GM23338 (cell line): ENCODE measurements at regions not wholly inside any gene's neighbourhood (a gene's known extent, or its start where the extent isn't known, plus 50 kb on each side); places are given as distances from the start of the nearest gene placed in this dataset.

Experiments used
- ATAC-seq: fragments of 200-7000 bp; cut with Tn5 transposase; 3 replicates; pipeline ENCODE4 v1.9.1; 2020
- DNase-seq: peaks from one replicate; pipeline ENCODE4 v3.0.0-alpha.2; 2015; ENCODE audit warnings: low spot score
- H2AFZ ChIP-seq: fragments of 200-600 bp; sonication (generic); 2 replicates; pipeline ENCODE4 v1.8.0; 2016; ENCODE audit warnings: antibody characterized with exemption, mild to moderate bottlenecking, moderate library complexity
- H3F3A ChIP-seq: fragments of 200-600 bp; sonication (generic); replicated peaks from 2 replicates; pipeline ENCODE4 v1.8.0; 2017; ENCODE audit warnings: antibody characterized with exemption, mixed run types, low read depth
- H3K27ac ChIP-seq: fragments of 200-600 bp; sonication (generic); 2 replicates; pipeline ENCODE4 v1.6.1; 2016; ENCODE audit warnings: low read depth
- H3K27me3 ChIP-seq: fragments of 200-600 bp; sonication (generic); 2 replicates; pipeline ENCODE4 v1.8.0; 2016; ENCODE audit warnings: mild to moderate bottlenecking, mixed run types, moderate library complexity; ENCODE audit not compliant: insufficient read depth
- H3K36me3 ChIP-seq: fragments of 200-600 bp; sonication (generic); 2 replicates; pipeline ENCODE4 v1.8.0; 2016; ENCODE audit warnings: mild to moderate bottlenecking; ENCODE audit not compliant: insufficient read depth
- H3K4me1 ChIP-seq: fragments of 200-600 bp; sonication (generic); 2 replicates; pipeline ENCODE4 v1.8.0; 2016; ENCODE audit warnings: mild to moderate bottlenecking, moderate library complexity; ENCODE audit not compliant: insufficient read depth
- H3K4me2 ChIP-seq: fragments of 200-600 bp; sonication (generic); 2 replicates; pipeline ENCODE4 v1.7.1; 2017; ENCODE audit warnings: mixed run types
- H3K4me3 ChIP-seq: fragments of 200-600 bp; sonication (generic); 2 replicates; pipeline ENCODE4 v1.6.1; 2016; ENCODE audit warnings: mixed run types
- H3K79me2 ChIP-seq: fragments of 200-600 bp; sonication (generic); replicated peaks from 2 replicates; pipeline ENCODE4 v1.8.0; 2017; ENCODE audit warnings: mild to moderate bottlenecking; ENCODE audit not compliant: insufficient read depth
- H3K9me2 ChIP-seq: fragments of 200-600 bp; sonication (generic); 2 replicates; pipeline ENCODE4 v1.8.0; 2017; ENCODE audit not compliant: insufficient read depth
- H4K20me1 ChIP-seq: fragments of 200-600 bp; sonication (generic); replicated peaks from 2 replicates; pipeline ENCODE4 v1.8.0; 2017; ENCODE audit warnings: mild to moderate bottlenecking; ENCODE audit not compliant: insufficient read depth
- H3K27ac Mint-ChIP-seq: 2 replicates; pipeline ENCODE4 v1.8.0; 2020; ENCODE audit warnings: inconsistent platforms, mild to moderate bottlenecking, moderate library complexity, mixed read lengths
- H3K27me3 Mint-ChIP-seq: 3 replicates; pipeline ENCODE4 v1.8.0; 2022; ENCODE audit warnings: low read depth, mild to moderate bottlenecking, moderate library complexity, mixed read lengths, inconsistent platforms; ENCODE audit not compliant: insufficient read depth, poor library complexity
- H3K36me3 Mint-ChIP-seq: 3 replicates; pipeline ENCODE4 v1.8.0; 2021; ENCODE audit warnings: low read depth, mild to moderate bottlenecking, inconsistent platforms, moderate library complexity, mixed read lengths
- H3K4me1 Mint-ChIP-seq: 3 replicates; pipeline ENCODE4 v1.8.0; 2020; ENCODE audit warnings: mild to moderate bottlenecking, inconsistent platforms, mixed read lengths
- H3K4me3 Mint-ChIP-seq: 3 replicates; pipeline ENCODE4 v1.8.0; 2021; ENCODE audit warnings: moderate library complexity, mild to moderate bottlenecking, inconsistent platforms, mixed read lengths
- H3K9me3 Mint-ChIP-seq: 3 replicates; pipeline ENCODE4 v1.8.0; 2020; ENCODE audit warnings: moderate library complexity, mild to moderate bottlenecking, inconsistent platforms, mixed read lengths
- EZH2 ChIP-seq: fragments of 200-600 bp; sonication (generic); IDR thresholded peaks from one replicate; pipeline ENCODE4 v1.8.0; 2017; ENCODE audit warnings: antibody characterized with exemption, mild to moderate bottlenecking, low read depth; ENCODE audit not compliant: unreplicated experiment
- JUNB ChIP-seq: IDR thresholded peaks from one replicate; pipeline ENCODE4 v1.6.1; 2016; ENCODE audit warnings: antibody characterized with exemption; ENCODE audit not compliant: unreplicated experiment
- POLR2AphosphoS5 ChIP-seq: IDR thresholded peaks from 2 replicates; pipeline ENCODE4 v1.6.1; 2016; ENCODE audit warnings: antibody characterized with exemption, low read depth
- STAT1 ChIP-seq: IDR thresholded peaks from one replicate; pipeline ENCODE4 v1.6.1; 2016; ENCODE audit warnings: antibody characterized with exemption; ENCODE audit not compliant: unreplicated experiment
- ZNF114 ChIP-seq: fragments of 250-450 bp; sonication (Bioruptor Pico); IDR thresholded peaks from 2 replicates; pipeline ENCODE4 v1.5.0; 2020; ENCODE audit warnings: mild to moderate bottlenecking, moderate library complexity
- ZNF331 ChIP-seq: fragments of 250-450 bp; sonication (Bioruptor Pico); IDR thresholded peaks from 2 replicates; pipeline ENCODE4 v1.5.0; 2020; ENCODE audit warnings: low read depth, mild to moderate bottlenecking, moderate library complexity
- TF ChIP-seq, protein P1 (sequence below): fragments of 250-450 bp; sonication (Bioruptor Pico); IDR thresholded peaks from 2 replicates; pipeline ENCODE4 v1.5.0; 2020; ENCODE audit warnings: mild to moderate bottlenecking, moderate library complexity

DNA sequence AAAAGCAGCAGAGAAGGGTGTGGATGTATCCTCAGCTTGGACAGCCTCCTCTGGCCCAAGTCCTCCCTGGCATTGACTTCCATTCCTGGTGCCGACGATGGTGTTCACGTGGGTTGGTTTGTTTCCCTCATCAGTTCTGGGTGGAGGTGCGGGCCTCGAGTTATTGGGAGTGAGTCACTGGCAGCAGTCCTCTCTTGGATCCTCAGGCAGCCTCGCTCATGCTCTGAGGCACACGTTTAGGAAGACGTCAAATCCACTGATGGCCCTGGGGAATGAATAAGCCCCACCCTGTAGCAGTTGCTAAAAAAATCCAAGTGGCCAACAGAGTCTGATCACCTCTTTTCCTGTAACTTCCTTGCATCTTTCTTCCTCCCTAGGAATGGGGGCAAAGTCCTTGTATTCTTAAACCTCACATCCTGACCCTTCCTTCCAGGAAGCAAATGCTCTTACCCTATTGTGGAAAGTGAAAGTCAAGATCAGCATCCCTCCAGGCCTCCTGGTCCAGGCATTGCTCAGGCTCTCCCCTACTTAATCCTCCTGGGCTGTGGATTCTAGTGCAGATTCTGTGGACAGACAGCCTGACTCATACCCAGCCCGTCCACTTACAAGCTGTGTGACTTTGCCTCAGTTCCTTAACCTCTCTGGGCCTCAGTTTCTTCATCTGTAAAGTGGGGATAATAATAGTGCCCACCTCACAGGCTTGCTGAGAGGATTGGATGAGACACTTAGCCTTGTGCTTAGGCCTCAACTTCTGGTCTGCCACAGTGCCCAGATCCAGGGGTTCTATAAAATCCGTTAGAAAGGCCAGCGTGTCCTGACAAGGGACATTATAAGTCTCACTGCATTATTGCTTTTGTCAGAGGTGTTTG, 111.1 kb downstream of the TLR5 start (continued):
- TF ChIP-seq, protein P1, sequence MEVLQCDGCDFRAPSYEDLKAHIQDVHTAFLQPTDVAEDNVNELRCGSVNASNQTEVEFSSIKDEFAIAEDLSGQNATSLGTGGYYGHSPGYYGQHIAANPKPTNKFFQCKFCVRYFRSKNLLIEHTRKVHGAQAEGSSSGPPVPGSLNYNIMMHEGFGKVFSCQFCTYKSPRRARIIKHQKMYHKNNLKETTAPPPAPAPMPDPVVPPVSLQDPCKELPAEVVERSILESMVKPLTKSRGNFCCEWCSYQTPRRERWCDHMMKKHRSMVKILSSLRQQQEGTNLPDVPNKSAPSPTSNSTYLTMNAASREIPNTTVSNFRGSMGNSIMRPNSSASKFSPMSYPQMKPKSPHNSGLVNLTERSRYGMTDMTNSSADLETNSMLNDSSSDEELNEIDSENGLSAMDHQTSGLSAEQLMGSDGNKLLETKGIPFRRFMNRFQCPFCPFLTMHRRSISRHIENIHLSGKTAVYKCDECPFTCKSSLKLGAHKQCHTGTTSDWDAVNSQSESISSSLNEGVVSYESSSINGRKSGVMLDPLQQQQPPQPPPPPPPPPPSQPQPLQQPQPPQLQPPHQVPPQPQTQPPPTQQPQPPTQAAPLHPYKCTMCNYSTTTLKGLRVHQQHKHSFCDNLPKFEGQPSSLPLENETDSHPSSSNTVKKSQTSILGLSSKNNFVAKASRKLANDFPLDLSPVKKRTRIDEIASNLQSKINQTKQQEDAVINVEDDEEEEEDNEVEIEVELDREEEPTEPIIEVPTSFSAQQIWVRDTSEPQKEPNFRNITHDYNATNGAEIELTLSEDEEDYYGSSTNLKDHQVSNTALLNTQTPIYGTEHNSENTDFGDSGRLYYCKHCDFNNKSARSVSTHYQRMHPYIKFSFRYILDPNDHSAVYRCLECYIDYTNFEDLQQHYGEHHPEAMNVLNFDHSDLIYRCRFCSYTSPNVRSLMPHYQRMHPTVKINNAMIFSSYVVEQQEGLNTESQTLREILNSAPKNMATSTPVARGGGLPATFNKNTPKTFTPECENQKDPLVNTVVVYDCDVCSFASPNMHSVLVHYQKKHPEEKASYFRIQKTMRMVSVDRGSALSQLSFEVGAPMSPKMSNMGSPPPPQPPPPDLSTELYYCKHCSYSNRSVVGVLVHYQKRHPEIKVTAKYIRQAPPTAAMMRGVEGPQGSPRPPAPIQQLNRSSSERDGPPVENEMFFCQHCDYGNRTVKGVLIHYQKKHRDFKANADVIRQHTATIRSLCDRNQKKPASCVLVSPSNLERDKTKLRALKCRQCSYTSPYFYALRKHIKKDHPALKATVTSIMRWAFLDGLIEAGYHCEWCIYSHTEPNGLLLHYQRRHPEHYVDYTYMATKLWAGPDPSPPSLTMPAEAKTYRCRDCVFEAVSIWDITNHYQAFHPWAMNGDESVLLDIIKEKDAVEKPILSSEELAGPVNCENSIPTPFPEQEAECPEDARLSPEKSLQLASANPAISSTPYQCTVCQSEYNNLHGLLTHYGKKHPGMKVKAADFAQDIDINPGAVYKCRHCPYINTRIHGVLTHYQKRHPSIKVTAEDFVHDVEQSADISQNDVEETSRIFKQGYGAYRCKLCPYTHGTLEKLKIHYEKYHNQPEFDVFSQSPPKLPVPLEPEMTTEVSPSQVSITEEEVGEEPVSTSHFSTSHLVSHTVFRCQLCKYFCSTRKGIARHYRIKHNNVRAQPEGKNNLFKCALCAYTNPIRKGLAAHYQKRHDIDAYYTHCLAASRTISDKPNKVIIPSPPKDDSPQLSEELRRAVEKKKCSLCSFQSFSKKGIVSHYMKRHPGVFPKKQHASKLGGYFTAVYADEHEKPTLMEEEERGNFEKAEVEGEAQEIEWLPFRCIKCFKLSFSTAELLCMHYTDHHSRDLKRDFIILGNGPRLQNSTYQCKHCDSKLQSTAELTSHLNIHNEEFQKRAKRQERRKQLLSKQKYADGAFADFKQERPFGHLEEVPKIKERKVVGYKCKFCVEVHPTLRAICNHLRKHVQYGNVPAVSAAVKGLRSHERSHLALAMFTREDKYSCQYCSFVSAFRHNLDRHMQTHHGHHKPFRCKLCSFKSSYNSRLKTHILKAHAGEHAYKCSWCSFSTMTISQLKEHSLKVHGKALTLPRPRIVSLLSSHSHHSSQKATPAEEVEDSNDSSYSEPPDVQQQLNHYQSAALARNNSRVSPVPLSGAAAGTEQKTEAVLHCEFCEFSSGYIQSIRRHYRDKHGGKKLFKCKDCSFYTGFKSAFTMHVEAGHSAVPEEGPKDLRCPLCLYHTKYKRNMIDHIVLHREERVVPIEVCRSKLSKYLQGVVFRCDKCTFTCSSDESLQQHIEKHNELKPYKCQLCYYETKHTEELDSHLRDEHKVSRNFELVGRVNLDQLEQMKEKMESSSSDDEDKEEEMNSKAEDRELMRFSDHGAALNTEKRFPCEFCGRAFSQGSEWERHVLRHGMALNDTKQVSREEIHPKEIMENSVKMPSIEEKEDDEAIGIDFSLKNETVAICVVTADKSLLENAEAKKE (CRISPR knock-in tag), result no peak

DNA sequence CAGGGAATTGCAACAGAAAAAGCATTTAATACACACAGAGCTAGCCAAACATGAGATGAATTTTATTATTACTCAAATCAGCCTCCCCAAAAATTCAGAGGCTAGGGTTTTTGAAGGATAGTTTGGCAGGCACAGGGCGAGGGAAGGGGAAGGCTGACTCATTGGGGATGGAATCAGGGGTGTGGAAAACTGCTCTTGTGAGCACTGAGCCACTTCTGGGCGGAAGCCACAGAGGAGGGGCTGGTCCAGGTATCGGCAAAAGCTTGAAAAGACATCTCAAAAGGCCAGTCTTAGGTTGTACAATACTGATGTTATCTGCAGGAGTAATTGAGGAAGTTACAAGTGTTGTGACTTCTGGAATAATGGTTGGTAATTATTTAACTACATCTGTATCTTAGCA, 109.4 kb downstream of the TLR5 start:
- no peak for ATAC-seq
- DNase-seq, result no peak
- TF ChIP-seq ZNF114 (CRISPR knock-in tag) (no peak), STAT1 (no peak), ZNF331 (CRISPR knock-in tag) (no peak), POLR2AphosphoS5 (no peak), JUNB (no peak), EZH2 (no peak)
- TF ChIP-seq, protein P1 (CRISPR knock-in tag), result no peak

More for the DNA sequence above, 109.4 kb downstream of the TLR5 start:
- no peak overlapping the region for H2AFZ ChIP-seq
- Mint-ChIP-seq H3K4me3 (no peak overlapping the region), H3K4me1 (peaks cover 73% of the 10 kb centered on the region), H3K9me3 (peaks cover 9% of the 10 kb centered on the region; the same call in 2 of the 3 replicates), H3K36me3 (peaks cover 25% of the 10 kb centered on the region), H3K27ac (peak overlapping the region; percentile 43; the same call in 1 of the 2 replicates), H3K27me3 (peaks cover 30% of the 10 kb centered on the region)
- H3K4me1 ChIP-seq, result peaks cover 49% of the 10 kb centered on the region
- H3K9me2 ChIP-seq, result 0 out of 2 replicates have a peak, but pooled peaks cover 7% of the 10 kb centered on the region
- H3K4me3 ChIP-seq, result no peak overlapping the region
- H3K79me2 ChIP-seq, result peaks cover 35% of the 10 kb centered on the region
- H3K27ac ChIP-seq, result 0 out of 2 replicates have a peak overlapping the region, but pooled peaks have one; percentile 3
- H3K27me3 ChIP-seq, result no peaks in the 10 kb centered on the region
- H3F3A ChIP-seq, result peaks cover 13% of the 10 kb centered on the region
- H3K4me2 ChIP-seq, result no peak overlapping the region
- no peaks in the 10 kb centered on the region; the same call in 1 of the 2 replicates for H3K36me3 ChIP-seq
- H4K20me1 ChIP-seq, result no peaks in the 10 kb centered on the region
